EH (cell line): ENCODE measurements at regions not wholly inside any gene's neighbourhood (a gene's known extent, or its start where the extent isn't known, plus 50 kb on each side); places are given as distances from the start of the nearest gene placed in this dataset.
A peak's percentile ranks its signal among the peaks of the same experiment; 100 is the strongest.
"Not testable (repeated sequence)": the region's sequence is repeated elsewhere in the genome, so short reads cannot be mapped to it uniquely, and the experiment has no call there.

Experiments
- DNase-seq: peaks from one replicate; pipeline ENCODE4 v3.0.0-alpha.2; 2015; ENCODE audit warnings: low read depth

DNA sequence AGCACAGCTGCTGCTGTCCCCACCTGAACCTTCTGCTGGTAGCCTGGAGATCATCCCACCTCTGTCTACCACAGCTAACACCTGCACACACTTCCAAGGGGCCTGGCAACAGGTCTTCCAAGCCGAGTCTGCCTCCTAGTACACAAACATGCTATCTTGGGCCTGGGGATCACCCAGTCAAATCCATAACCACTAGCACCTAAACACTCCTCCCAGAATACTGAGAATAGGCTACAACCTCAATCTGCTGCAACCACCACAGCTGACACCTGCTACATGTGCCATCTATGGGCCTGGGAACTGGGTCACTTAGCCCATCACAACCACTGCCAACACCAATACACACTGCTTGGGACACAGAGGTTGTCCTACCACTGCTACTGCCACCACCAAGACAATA, 362.8 kb upstream of the ARPP21 start:
- no peak for DNase-seq

DNA sequence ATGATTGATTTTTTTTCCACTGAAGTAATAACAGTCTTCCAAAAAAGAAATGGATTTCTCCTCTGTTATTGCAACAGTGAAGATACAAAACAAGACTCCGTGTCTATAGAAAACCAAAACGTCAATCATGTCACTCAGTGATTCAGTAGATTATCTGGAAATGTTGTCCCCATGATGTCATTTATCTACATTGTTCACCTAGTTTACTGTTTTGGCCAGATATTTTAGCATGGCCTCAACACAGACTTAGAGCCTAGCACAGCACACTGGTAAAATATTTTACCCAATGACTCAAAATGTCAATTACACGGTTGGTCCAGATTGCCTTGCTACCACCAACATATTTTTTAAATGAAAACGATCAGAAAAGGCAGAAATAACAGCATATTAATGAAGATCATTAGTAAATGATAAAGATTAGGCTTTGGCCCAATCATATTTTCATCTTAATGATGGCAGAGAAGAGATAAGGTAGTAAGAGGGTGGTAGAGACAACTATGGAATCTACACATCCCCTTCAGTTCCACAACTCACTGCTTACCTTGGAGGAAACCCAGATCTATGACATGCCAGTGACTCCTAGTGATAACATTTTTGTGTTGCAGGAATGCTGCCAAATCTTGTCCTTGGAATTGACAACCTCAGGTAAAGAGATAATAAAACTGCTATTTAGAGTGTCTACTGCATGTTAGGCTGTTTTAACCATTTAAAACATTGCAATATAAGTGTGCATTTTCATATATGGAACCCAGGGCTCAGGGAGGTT, 347.7 kb upstream of the ARPP21 start:
- no peak for DNase-seq

DNA sequence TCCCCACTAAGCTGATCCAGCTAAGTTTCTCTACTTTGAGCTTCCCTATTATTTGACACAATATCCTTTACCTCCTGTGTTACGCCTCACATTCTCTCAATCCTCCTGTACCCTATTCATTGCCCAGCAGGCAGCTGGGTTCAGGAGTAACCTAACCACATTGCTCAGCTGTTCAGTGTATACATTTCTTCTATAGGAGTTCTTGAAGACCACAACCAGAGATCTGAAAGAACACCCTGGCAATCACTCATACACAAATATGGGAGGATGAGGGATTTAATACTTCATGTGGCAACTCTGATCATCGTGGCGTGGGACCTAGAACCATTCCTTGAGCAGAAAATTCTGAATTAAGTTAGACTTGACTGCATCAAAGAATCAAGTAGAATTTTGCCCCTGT, 346.8 kb upstream of the ARPP21 start:
- DNase-seq, result no peak

DNA sequence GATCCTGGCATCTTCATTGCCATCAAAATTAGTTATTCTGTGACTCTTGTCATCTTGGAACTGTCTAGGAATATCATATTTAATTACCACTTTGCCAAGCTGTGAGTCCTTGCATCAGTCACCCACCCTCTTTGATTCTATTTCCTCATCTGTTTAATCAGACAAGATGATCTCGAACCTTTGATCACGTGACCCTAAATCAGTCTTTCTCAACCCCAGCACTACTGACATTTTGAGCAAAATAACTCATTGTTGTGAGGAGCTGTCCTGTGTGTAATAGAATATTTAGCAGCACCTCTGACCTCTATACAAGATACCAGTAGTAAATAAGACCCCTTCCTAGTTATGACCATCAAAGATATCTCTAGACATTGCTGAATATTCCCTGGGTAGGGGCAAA, 343.4 kb upstream of the ARPP21 start:
- DNase-seq, result no peak

GRCh38 chr3:35296533-35296932, 342.8 kb upstream of the ARPP21 start:
- no peak for DNase-seq

DNA sequence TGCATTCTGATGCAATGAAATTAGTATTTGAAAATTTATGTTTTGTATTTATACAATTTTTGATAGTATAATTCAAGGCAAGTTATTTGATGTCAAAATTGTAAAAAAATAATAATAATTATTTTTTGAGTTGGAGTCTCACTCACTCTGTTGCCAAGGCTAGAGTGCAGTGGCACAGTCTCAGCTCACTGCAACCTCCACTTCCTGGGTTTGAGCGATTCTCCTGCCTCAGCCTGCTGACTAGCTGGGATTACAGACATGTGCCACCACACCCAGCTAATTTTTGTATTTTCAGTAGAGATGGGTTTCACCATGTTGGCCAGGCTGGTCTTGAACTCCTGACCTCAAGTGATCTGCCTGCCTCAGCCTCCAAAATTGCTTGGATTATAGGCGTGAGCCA, 342.4 kb upstream of the ARPP21 start:
- not testable (repeated sequence) for DNase-seq

DNA sequence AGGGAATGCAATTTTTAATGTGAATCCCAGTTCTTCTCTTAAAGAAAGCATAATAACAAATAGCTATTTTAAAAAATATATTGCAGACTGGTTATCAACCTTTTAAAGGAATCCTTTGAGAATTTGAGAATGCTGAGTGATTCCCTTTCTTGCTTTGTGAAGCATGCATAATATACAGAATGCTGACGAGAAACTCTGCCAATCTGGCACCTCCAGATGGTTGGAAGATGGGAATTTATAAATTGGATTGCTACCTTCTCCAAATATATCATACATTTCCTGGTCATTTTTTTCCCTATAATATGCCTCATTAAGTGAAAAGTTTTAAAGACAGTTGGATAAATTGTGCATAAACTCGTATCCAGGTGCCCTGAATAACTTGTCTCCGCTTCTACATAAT, 333.9 kb upstream of the ARPP21 start:
- no peak for DNase-seq

DNA sequence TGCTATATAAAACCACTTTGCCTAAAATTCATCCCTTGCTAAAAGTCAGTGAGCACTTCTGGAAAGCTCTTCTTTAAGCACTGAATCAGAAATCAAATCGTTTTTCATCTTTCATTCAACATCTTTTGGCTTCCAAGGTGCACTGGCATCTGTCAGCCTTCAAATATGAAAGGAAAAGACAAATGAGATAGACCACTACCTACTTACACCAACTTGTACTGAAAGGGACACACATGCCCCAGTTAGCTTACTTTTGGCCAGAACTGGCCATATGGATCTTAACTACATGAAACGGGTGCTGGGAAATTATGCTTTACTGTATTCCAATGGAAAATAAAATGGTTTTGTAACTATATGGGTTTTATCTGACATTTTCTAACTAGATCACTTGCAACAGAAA, 332.0 kb upstream of the ARPP21 start:
- DNase-seq, result no peak

DNA sequence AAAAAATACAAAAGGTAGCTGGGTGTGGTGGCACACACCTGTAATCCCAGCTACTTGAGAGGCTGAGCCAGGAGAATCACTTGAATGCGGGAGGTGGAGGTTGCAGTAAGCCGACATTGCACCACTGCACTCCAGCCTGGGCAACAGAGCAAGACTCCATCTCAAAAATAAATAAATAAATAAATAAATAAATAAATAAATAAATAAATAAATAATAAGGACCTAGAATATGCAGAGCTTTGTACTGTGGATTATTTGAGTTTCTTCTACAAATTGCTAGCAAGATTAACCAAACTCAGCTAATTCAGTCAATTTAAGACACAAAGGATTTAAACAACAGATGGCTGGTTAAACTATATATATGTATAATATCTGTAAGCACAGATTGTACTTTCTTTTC, 322.5 kb upstream of the ARPP21 start:
- not testable (repeated sequence) for DNase-seq

DNA sequence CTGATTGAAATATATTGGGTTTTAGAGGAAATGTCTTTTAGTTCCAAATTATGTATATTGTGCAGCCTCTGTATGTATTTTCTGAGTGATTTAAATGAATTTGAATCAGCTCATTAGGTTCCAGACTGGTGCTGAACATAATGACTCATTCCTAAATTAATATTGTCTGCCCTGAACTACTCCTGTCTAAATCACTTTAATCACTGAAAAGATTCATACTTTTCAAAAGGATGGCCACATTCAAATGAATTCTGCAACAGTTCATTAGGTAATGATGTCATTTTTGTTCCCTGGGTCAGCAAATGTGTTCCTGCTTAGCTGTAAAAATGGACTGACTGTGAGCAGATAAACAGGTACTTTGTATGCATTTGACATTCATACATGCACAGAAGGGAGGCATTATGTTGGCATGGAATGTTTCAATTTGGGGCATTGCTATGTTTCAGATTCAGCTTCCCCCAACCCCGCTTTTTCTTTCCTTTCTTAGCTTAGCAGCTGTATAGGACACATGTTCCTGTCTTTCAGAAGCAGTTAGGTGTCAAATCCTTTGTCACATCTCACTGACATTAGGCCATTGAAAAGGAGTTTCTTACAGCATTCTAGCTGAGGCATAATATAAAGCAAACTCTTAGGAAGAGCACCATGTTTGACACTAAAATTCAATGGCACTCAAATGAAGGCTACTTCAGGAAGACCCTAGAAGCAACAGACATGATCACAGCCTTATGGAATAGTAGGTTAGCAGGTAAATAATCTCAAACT, 318.5 kb upstream of the ARPP21 start:
- no peak for DNase-seq

GRCh38 chr3:35322070-35322469, 317.3 kb upstream of the ARPP21 start:
- peak; percentile 1 for DNase-seq

DNA sequence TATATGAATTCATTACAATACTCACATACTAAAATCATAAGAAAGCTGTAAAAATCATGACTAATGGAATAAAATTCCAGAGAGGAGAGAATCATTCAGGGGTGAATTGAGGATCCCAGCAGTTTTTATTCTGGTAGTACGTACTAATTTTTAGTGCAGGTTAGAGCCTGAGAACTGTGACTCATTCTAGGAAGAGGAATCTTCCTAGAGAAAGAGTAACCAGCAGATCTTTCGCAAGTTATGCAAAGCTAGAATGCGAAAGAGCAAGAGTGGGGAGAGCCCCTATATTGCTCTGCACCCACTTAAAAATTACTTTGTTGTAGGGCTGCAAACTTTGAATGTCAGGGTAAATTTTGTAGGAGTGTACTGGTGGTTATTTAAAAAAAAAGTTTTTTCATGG, 303.6 kb upstream of the ARPP21 start:
- DNase-seq, result no peak

- DNase-seq, result no peak
These were observed 302.7 kb upstream of the ARPP21 start for GRCh38 chr3:35336601-35337000.

GRCh38 chr3:35338186-35338585, 301.1 kb upstream of the ARPP21 start:
- no peak for DNase-seq

DNA sequence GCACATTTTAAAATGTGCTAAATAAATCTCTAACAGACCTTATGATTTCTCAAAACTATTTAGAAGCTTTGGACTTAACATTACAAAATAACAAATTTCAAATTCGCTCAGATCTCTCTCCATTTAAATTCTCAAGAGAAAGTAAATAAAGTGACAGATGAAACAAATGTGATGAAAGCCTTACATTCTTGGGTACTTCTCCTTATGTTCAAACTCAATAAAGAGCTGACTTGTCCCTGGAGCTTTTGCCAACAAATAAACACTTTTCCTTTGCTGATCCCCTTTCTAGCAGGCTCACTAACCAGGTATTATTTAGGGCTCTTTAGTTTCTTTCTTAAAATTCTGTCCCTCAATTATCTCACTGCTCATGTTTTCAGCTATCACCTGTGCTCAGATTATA, 259.1 kb upstream of the ARPP21 start:
- DNase-seq, result no peak

DNA sequence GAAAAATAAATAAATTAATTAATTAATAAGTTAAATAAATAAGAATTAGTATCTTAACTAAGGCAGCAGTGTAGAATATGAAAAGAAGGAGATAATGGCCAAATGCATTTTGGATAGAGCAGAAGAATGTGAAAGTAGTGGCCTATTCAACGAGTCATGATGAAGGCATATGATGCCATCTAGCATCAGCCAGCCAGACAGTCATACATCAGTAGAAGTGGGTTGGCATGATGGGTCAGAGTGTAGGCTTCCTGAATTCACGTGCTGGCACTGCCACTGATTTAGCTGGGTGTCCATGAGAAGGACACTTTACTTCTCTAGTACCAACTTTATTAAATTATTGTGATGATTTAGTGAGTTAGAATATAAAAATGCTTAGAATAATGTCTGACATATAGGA, 256.1 kb upstream of the ARPP21 start:
- DNase-seq, result no peak

GRCh38 chr3:35383719-35384555, 255.4 kb upstream of the ARPP21 start:
- DNase-seq, result no peak

GRCh38 chr3:35385271-35385670, 254.1 kb upstream of the ARPP21 start:
- no peak for DNase-seq

DNA sequence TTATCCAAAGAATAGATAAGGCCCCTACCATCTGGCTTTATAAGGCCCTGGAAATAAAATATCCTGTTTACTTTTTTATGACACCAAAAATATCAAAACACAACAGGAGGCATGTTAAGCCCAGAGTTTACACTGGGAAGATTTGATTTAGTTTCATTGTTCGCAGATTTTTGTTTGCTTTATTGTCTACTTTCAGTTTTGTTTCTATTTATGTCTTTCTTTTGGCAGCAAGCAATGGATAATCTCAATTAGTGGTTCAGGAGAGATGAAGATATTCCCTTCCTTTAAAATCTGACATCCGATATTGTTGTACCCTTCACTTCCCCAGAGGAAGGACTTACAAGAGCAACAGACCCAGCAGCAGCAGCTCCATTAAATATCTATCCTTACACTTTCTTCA, 249.4 kb upstream of the ARPP21 start:
- DNase-seq, result no peak

DNA sequence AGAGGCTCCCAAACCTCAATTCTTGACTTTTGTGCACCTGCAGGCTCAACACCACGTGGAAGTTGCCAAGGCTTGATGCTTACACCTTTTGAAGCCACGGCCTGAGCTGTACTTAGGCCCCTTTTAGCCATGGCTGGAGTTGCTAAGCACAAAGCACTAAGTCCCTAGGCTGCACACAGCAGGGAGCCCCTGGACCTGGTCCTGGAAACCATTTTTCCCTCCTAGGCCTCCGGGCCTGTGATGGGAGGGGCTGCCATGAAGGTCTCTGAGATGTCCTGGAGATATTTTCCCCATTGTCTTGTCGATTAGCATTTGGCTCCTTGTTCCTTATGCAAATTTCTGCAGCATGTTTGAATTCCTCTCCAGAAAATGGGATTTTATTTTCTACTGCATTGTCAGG, 247.1 kb upstream of the ARPP21 start:
- DNase-seq, result no peak

- DNase-seq, result no peak
These were observed 245.2 kb upstream of the ARPP21 start for GRCh38 chr3:35393901-35394799.

DNA sequence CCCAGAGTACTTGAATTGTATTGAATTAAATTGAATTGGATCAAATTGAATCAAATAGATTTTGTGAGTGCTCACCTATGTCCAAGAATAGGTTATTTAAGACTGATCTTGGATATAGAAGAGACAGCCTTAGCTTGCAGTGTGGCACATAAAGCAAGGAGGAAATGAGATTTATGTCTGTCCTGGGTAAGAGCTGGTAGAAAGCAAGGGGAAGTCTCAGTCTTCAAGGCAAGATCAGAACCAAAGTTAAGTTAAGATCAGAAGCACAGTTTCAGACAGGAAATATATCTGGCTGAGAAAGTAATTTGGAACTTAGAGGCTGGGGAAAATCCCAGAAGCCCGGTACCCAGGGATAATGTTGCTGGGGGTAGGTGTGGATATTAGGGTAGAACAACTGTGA, 244.4 kb upstream of the ARPP21 start:
- DNase-seq, result no peak
